ENCODE measurements at regions not wholly inside any gene's neighbourhood (a gene's known extent, or its start where the extent isn't known, plus 50 kb on each side); places are given as distances from the start of the nearest gene placed in this dataset.

DNA sequence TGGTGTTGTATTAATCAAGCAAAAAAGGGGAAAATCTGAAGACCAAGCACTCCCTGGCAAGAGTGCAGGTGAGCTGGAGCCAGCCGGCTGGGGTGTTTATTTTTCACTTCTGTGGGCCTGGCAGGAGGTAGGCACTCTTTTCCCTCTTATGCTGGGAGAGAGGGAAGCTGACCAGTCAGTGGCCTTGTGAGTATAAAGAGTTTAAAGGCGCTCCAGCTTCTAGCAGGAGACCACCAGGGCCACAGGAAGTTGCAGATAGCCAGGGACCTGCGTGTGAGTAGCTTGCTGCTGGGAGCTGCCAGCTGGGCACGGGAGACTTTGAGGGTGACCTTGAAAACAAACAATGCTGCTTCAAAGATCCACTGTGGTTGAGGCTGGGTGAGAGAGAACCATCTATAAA is 217.4 kb upstream of the PWP1 start:
- ChIA-PET POLR2A (ENCODE audit: low non-redundant PET) (no interaction called here), CTCF (no interaction called here)
- intact Hi-C loops (cut with micrococcal nuclease; ENCODE audit: unreplicated experiment): no loop called here
- BruUV-seq (replicated peaks): no TSS peak
- H3K4me3 ChIP-seq (ENCODE audit: low read depth, low read length, poor library complexity, severe bottlenecking): no peak overlapping the region
- no peaks in the 10 kb centered on the region for H3K27me3 ChIP-seq (replicated peaks; ENCODE audit: insufficient read depth, low read depth, low read length, poor library complexity)
- H3K9me3 ChIP-seq (ENCODE audit: low read depth, low read length, poor library complexity, severe bottlenecking): no peaks in the 10 kb centered on the region
- TF ChIP-seq, protein P1, sequence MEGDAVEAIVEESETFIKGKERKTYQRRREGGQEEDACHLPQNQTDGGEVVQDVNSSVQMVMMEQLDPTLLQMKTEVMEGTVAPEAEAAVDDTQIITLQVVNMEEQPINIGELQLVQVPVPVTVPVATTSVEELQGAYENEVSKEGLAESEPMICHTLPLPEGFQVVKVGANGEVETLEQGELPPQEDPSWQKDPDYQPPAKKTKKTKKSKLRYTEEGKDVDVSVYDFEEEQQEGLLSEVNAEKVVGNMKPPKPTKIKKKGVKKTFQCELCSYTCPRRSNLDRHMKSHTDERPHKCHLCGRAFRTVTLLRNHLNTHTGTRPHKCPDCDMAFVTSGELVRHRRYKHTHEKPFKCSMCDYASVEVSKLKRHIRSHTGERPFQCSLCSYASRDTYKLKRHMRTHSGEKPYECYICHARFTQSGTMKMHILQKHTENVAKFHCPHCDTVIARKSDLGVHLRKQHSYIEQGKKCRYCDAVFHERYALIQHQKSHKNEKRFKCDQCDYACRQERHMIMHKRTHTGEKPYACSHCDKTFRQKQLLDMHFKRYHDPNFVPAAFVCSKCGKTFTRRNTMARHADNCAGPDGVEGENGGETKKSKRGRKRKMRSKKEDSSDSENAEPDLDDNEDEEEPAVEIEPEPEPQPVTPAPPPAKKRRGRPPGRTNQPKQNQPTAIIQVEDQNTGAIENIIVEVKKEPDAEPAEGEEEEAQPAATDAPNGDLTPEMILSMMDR (conservative IDR thresholded peaks at IDR 0.05; ENCODE audit: low read depth, low read length): no peak
- TF ChIP-seq EZH2 (IDR thresholded peaks at IDR 0.05; ENCODE audit: borderline replicate concordance, low read depth, low read length, poor library complexity, severe bottlenecking): no peak
- H3K36me3 ChIP-seq (ENCODE audit: insufficient read depth, low read length, poor library complexity, severe bottlenecking): no peaks in the 10 kb centered on the region
- no peak for DNase-seq (ENCODE audit: low spot score)
- H3K27ac ChIP-seq (ENCODE audit: low read depth, low read length, poor library complexity, severe bottlenecking): no peak overlapping the region
- no peaks in the 10 kb centered on the region for H3K4me1 ChIP-seq (ENCODE audit: insufficient read depth, low read length, poor library complexity, severe bottlenecking)

DNA sequence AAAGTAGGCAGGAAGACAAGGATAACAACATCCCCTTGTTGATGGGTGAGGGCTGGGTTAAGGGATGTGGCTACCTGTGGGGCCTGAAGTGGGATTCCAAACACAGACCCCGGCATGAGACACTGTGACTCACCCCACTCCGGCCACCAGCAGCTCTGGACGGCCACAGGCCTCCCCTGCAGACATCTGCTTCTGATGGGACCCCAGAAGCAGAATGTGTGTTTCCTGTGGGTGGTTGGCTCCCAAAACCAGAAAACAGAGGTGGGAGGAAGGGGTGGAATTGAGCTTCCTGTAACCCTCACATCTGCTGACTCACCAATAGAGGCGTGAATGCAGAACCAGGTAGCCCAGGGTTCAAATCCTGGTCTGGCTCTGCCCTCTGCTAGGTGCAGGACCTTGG is 216.6 kb upstream of the PWP1 start:
- intact Hi-C loops (cut with micrococcal nuclease; ENCODE audit: unreplicated experiment): no loop called here
- no peak for TF ChIP-seq EZH2 (IDR thresholded peaks at IDR 0.05; ENCODE audit: borderline replicate concordance, low read depth, low read length, poor library complexity, severe bottlenecking)
- TF ChIP-seq, protein P1 (conservative IDR thresholded peaks at IDR 0.05; ENCODE audit: low read depth, low read length): no peak
- H3K9me3 ChIP-seq (ENCODE audit: low read depth, low read length, poor library complexity, severe bottlenecking): no peaks in the 10 kb centered on the region
- no peaks in the 10 kb centered on the region for H3K27me3 ChIP-seq (replicated peaks; ENCODE audit: insufficient read depth, low read depth, low read length, poor library complexity)
- H3K36me3 ChIP-seq (ENCODE audit: insufficient read depth, low read length, poor library complexity, severe bottlenecking): no peaks in the 10 kb centered on the region
- POLR2A ChIA-PET (ENCODE audit: low non-redundant PET): no interaction called here
- no peaks in the 10 kb centered on the region for H3K4me1 ChIP-seq (ENCODE audit: insufficient read depth, low read length, poor library complexity, severe bottlenecking)
- no TSS peak for BruUV-seq (replicated peaks)
- no peak overlapping the region for H3K4me3 ChIP-seq (ENCODE audit: low read depth, low read length, poor library complexity, severe bottlenecking)
- DNase-seq (ENCODE audit: low spot score): no peak
- CTCF ChIA-PET: no interaction called here
- H3K27ac ChIP-seq (ENCODE audit: low read depth, low read length, poor library complexity, severe bottlenecking): no peak overlapping the region

DNA sequence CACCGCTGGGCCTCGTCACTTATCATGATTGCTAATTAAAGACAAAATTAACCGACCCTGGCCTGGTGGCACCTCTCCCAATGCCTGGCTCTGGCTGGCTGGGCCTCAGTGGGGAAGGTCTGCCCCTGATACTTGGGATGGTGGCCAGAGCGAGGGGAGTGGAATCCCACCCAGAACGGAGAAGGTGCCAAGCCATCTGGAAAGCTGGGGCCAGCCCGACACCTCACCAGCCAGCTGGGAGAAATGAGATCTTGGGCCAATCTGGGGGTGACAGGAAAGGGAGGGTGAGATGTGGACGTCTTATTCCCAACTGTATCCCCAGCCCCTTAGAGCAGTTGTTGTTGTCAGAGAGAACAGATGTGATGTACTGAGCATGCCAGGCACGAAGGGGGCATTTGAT is 215.0 kb upstream of the PWP1 start:
- Histone ChIP-seq H3K27me3 (replicated peaks; ENCODE audit: insufficient read depth, low read depth, low read length, poor library complexity) (no peaks in the 10 kb centered on the region), H3K27ac (ENCODE audit: low read depth, low read length, poor library complexity, severe bottlenecking) (no peak overlapping the region), H3K4me1 (ENCODE audit: insufficient read depth, low read length, poor library complexity, severe bottlenecking) (no peaks in the 10 kb centered on the region), H3K4me3 (ENCODE audit: low read depth, low read length, poor library complexity, severe bottlenecking) (no peak overlapping the region), H3K9me3 (ENCODE audit: low read depth, low read length, poor library complexity, severe bottlenecking) (no peaks in the 10 kb centered on the region), H3K36me3 (ENCODE audit: insufficient read depth, low read length, poor library complexity, severe bottlenecking) (no peaks in the 10 kb centered on the region)
- TF ChIP-seq, protein P1 (conservative IDR thresholded peaks at IDR 0.05; ENCODE audit: low read depth, low read length): no peak
- TF ChIP-seq EZH2 (IDR thresholded peaks at IDR 0.05; ENCODE audit: borderline replicate concordance, low read depth, low read length, poor library complexity, severe bottlenecking): no peak
- CTCF ChIA-PET: no interaction called here
- no peak for DNase-seq (ENCODE audit: low spot score)
- BruUV-seq (replicated peaks): no TSS peak
- intact Hi-C loops (cut with micrococcal nuclease; ENCODE audit: unreplicated experiment): no loop called here
- POLR2A ChIA-PET (ENCODE audit: low non-redundant PET): no interaction called here
